ENCODE measurements at regions not wholly inside any gene's neighbourhood (a gene's known extent, or its start where the extent isn't known, plus 50 kb on each side); places are given as distances from the start of the nearest gene placed in this dataset.

- H3K9me3 ChIP-seq (ENCODE audit: low read length), result no peaks in the 10 kb centered on the region
- H3K36me3 ChIP-seq (ENCODE audit: insufficient read depth, low read length), result no peaks in the 10 kb centered on the region
- H2AFZ ChIP-seq (ENCODE audit: low read length), result no peak overlapping the region
- no peaks in the 10 kb centered on the region for H3K79me2 ChIP-seq (ENCODE audit: insufficient read depth, low read depth, low read length)
- CTCF ChIA-PET (ENCODE audit: unreplicated experiment), result no interaction called here
- no peaks in the 10 kb centered on the region for H3K9me2 ChIP-seq (ENCODE audit: insufficient read depth, low read length)
- POLR2A ChIA-PET, result no interaction called here
- no peak overlapping the region for H3K4me2 ChIP-seq (ENCODE audit: low read length)
- H4K20me1 ChIP-seq (ENCODE audit: insufficient read depth, low read length), result no peaks in the 10 kb centered on the region
- BruUV-seq (replicated peaks), result no TSS peak
- no peak overlapping the region for H3K27ac ChIP-seq (ENCODE audit: low read depth, low read length, poor library complexity, severe bottlenecking)
- intact Hi-C loops (cut with micrococcal nuclease; ENCODE audit: unreplicated experiment), result no loop called here
- DNase-seq (ENCODE audit: low spot score), result no peak
- H3K4me1 ChIP-seq (ENCODE audit: insufficient read depth, low read length, poor library complexity, severe bottlenecking), result no peaks in the 10 kb centered on the region
- no peak for TF ChIP-seq EZH2phosphoT487 (IDR thresholded peaks at IDR 0.05; ENCODE audit: borderline replicate concordance, low read depth, low read length)
- TF ChIP-seq CTCF (conservative IDR thresholded peaks at IDR 0.05; ENCODE audit: low read length), result no peak
- no peak overlapping the region for H3K4me3 ChIP-seq (ENCODE audit: low read depth, low read length, poor library complexity, severe bottlenecking)
Observed at GRCh38 chr10:27621461-27621860, 117.4 kb downstream of the RAB18 start.

GRCh38 chr10:27622596-27622995 is 118.5 kb downstream of the RAB18 start:
- H3K9me3 ChIP-seq (ENCODE audit: low read length), result no peaks in the 10 kb centered on the region
- no peaks in the 10 kb centered on the region for H4K20me1 ChIP-seq (ENCODE audit: insufficient read depth, low read length)
- intact Hi-C loops (cut with micrococcal nuclease; ENCODE audit: unreplicated experiment), result no loop called here
- CTCF ChIA-PET (ENCODE audit: unreplicated experiment), result no interaction called here
- H3K79me2 ChIP-seq (ENCODE audit: insufficient read depth, low read depth, low read length), result no peaks in the 10 kb centered on the region
- H3K4me2 ChIP-seq (ENCODE audit: low read length), result no peak overlapping the region
- H3K36me3 ChIP-seq (ENCODE audit: insufficient read depth, low read length), result no peaks in the 10 kb centered on the region
- no TSS peak for BruUV-seq (replicated peaks)
- no peak overlapping the region for H3K27ac ChIP-seq (ENCODE audit: low read depth, low read length, poor library complexity, severe bottlenecking)
- no peak for DNase-seq (ENCODE audit: low spot score)
- TF ChIP-seq CTCF (conservative IDR thresholded peaks at IDR 0.05; ENCODE audit: low read length) (no peak), EZH2phosphoT487 (IDR thresholded peaks at IDR 0.05; ENCODE audit: borderline replicate concordance, low read depth, low read length) (no peak)
- POLR2A ChIA-PET, result interaction anchor here (0.7 kb wide), 1 partner anchor 109 kb away, joined by 4 read pairs; no protein-coding TSS in a partner anchor
- H3K9me2 ChIP-seq (ENCODE audit: insufficient read depth, low read length), result no peaks in the 10 kb centered on the region
- no peak overlapping the region for H2AFZ ChIP-seq (ENCODE audit: low read length)
- H3K4me3 ChIP-seq (ENCODE audit: low read depth, low read length, poor library complexity, severe bottlenecking), result no peak overlapping the region
- no peaks in the 10 kb centered on the region for H3K4me1 ChIP-seq (ENCODE audit: insufficient read depth, low read length, poor library complexity, severe bottlenecking)
